ENCODE measurements at regions not wholly inside any gene's neighbourhood (a gene's known extent, or its start where the extent isn't known, plus 50 kb on each side); places are given as distances from the start of the nearest gene placed in this dataset.

GRCh38 chr4:129561886-129562671, 466.1 kb downstream of the C4orf33 start:
- no peak for DNase-seq

GRCh38 chr4:129565214-129565613, 469.3 kb downstream of the C4orf33 start:
- DNase-seq = no peak

- DNase-seq = no peak
Observed at GRCh38 chr4:129570326-129570725, 474.4 kb downstream of the C4orf33 start.

GRCh38 chr4:129578336-129578735, 482.4 kb downstream of the C4orf33 start:
- no peak for DNase-seq

GRCh38 chr4:129581305-129581704, 485.4 kb downstream of the C4orf33 start:
- no peak for DNase-seq

DNA sequence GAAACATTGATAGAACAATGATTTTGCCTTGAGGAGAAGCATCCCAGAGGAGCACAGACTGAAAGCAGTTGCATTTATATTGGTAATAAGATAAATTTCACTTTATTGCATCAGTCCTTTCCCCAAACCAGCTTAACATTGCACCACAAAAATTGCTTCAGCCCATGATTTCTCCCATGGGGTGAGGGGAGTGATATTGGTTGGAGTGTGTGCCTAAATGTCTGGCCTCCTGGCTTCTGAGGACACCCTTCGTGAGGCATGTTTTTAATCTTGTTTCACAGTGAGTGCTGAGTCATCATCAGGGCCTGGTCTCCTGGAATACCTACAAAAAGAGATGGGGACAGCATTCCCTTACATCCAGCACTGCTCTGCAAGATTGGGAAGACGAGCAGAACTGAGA, 487.9 kb downstream of the C4orf33 start:
- no peak for DNase-seq

DNA sequence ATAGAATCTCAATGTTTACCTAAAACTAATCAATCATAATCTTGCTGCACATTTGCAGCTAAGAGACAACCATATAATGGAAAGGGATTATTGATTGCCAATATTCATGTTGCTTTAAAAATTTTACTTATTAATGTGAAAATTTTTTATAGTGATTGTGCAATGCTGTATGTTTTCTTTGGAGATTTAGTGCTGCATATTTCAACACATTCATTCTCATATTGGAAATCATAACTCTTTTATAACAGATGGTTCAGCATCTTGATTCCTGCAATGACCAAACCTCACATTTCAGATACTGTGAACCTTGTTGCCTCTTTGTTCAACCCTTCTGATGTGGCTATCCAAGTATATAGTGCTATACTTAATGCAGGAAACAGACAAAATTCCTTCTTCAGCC, 502.6 kb downstream of the C4orf33 start:
- no peak for DNase-seq

DNA sequence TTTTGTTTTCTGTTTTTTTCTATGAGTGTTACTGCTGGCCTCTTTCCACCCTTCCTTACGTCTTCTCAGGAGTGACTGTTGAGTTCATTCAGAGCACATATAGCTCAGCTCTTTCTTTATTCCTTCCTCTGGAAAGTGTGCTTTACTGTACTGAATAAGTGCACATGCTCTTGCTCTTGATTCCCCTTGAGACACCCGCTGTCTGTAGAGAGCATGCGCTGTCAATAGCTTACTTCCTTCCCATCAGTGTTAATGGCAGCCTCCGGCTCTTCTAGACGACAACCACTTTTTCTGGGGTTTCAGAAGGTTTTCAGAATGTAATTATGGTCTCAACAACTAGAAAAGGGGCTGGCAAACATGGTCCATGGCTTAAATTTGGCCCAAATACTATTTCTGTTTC, 504.9 kb downstream of the C4orf33 start:
- no peak for DNase-seq

GRCh38 chr4:129602447-129602846, 506.5 kb downstream of the C4orf33 start:
- DNase-seq = no peak

- no peak for DNase-seq
Observed at GRCh38 chr4:129603241-129603931, 507.4 kb downstream of the C4orf33 start.

DNA sequence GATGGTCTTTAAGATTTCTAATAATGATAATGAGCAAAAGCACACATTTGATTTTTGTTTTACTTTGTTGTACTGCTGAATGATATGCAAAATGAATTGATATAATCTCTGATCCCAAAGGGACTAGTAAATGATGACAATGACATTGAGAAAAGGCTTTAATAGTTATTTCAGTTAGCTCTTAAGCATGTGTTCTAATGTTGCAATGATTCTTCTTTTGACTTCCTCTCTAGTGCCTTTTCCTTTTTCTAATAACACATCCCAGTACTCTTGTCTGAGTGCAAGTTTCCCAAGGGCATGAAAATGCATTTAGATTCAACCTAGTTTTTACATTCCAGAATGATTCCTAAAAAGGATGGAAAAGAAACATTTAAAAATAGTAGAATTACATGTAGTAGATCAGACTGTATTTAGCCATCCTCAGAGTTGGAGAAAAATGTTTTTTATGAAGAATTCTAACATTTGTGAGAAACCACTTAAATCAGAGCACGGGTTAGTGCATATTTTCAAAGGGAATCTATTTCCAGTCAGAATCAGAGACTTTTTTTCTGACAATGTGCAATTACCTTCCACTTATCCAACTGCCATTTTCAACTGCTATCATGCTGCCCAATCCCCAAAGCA, 508.8 kb downstream of the C4orf33 start:
- DNase-seq = no peak

DNA sequence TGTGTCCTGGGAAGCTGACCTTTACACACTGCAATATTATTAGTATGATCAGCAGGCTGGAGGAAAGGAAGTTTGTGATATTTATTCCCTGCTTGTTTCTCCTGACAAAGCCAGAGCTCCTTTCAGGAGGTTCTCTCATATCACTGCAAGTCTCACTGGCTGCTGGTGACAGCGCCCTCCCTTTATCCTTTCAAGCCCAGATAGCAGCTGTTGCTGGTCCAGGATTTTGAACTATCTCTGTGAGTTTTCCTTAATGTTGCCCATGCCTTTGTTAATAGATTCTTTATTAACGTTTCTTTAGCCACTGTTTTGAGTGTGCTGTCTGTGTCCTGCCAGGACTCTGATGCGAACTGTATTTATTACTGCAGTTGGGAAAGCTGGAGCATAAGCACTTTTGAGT, 518.7 kb downstream of the C4orf33 start:
- no peak for DNase-seq

GRCh38 chr4:129622566-129622965, 526.6 kb downstream of the C4orf33 start:
- DNase-seq = no peak

DNA sequence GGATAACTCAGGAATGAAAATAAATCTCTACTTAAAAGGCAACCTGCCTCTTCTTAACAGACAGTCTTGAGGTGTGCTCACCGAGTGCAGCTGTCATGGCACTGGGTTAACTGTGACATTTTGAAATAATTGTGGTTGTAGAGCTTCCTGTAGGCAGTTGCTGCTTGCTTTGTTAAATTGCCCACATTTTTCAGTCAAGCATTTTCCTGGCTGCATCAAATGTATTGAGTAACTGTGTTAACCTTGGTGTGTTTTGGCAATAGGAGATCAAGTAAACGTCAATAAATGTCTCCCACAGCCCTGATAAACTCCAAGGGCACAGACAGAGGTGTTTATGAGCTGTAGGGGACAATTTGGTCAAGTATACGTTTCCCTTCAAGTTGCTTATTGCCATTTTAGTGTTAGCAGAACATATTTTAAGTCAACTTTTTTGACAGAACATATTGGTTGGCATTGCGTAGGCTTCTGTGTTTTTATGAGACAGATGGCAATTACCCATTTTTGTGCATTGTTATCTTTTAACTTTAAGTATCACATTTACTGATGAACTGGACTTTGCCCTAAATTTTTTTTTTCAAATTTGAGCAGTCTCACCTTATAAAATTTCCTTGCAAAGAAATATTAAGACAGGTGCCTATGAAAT, 527.4 kb downstream of the C4orf33 start:
- DNase-seq = no peak

- no peak for DNase-seq
Observed at GRCh38 chr4:129641179-129641578, 545.2 kb downstream of the C4orf33 start.

DNA sequence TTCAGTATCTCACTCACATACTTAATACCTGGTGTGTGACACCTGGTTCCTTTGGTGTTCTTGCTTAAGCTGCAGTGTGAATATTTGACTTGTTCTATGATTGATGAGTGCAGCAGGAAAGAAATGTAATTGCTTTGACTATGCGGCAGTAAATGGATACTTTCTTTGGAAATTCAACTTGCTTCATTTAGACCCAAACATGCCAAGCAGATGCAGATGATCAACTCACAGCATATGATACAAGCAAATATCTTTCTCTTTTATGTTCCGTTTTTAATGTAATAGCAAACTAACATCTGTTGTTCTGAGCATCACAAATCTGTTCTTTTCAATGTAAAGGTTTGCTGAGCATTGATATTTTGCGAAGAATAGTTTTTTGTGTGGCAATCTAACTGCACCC, 549.5 kb downstream of the C4orf33 start:
- peak; percentile 49 for DNase-seq

DNA sequence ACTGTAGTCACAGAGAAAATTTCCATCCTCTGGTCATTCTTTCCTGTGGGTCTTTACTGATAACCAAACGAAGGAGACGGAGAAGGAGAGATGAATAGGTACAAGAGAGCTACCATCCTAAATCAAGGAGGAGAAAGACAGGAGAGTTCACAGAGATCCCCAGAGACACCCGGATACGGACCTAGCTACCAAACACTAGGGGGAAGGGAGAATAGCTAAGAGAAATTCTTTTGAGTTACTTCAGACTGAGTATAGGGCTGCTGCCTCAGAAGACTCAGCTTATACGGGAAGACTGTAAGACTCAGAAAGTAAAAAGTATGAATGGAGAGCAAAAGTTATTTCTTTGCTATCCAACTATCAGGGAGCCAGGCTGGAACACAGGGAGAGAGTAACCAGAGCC, 572.1 kb downstream of the C4orf33 start:
- DNase-seq = no peak

DNA sequence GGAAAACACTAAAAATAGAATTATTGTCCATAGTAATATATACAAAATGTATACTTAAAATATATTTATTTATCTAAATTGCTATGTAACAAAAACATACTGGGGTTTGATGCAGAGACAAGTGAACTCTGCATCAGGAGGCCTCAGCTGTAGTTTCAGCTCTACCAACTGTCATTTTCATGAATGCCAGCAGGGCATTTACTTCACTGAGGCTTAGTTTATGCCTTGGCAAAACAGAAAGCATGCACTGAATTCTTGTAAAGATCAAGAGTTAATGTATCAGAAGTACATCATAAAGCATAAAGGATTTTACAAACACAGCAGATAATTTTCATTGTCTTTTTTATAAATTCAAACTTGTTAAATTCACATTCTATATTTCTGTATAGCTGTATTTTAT, 577.0 kb downstream of the C4orf33 start:
- DNase-seq = no peak

DNA sequence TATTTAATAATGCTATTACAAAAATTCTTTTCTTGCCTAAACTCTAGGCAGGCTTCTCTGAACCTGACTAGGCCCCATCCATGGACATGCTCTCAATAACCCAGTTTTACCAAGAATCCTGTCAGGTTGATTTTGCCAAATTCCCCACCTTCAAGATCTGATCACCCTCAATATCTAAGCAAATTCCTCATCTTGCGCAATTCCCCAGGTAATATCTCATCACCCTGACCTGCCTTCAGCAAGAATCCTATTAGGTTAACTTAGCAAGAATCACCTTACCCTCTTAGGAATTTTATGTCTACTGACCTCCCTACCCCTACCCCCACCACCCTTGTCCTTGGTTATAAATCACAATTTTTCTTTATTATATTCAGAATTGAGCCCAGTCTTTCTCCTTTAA, 579.1 kb downstream of the C4orf33 start:
- DNase-seq = no peak

DNA sequence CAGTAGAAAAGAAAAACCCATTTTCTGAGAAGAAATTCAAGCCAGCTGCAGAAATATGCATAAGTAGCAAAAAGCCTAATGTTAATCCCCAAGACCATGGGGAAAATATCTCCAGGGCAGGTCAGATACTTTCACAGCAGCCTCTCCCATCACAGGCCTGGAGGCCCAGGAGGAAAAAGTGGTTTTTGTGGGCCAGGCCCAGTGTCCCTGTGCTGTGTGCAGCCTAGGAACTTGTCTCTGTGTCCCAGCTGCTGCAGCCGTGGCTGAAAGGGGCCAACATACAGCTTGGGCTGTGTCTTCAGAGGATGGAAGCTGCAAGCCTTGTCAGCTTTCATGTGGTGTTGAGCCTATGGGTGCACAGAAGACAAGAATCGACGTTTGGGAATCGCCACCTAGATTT, 581.0 kb downstream of the C4orf33 start:
- DNase-seq = no peak

- DNase-seq = no peak
Observed at GRCh38 chr4:129682586-129682985, 586.6 kb downstream of the C4orf33 start.

DNA sequence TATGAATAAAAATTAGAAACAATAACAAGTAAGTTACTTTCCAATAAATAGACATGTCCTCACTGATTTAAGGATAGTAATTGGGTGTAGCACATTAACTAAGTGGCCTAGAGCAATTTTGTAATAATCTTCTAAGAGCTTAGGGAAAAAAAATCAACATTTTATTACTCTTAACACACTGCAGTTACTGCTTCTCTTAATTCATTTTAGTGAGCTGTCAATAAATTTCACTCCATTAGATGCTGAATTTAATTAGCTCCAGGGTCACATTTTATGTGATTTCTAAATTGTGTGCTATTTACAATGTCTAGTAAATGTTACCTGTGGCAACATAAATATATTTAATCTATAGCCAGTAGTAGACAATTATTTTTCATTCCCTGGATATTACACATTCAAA, 612.0 kb downstream of the C4orf33 start:
- DNase-seq = no peak

DNA sequence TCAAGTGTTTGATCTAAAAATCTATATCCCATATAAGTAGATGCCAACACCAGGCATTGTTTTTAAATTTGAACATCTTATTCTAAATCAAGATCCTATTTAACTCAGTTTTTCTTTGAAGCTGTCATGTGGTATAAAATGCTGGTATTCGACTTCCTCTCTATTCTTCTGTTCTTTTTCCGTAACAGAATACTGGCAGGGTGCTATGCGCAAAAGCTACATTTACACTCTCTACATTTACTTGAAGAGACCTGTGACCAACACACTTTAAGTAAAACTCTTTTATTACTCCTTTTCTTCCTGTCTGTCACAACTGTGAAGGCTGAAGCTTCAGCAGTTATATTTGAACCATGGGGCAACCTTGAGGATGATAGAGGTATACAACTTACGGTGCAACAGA, 612.8 kb downstream of the C4orf33 start:
- no peak for DNase-seq

DNA sequence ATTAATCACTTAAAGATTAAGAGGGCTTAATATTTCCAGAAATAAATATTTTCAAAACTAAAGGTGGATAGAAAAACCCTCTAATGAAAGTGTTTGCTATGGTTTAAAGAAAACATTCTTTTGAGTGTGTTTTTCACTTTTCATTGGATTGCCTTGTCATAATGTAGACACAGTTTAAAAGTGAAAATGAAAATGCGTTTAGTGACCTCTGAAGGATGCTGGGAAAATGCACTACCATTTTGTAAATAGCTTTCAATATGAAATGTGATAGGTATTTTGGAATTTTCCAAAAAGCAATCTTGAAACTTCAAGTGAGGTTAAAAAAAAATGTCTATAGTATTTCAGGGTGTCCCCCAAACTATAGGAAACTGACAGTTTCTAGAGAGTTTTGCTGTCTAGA, 642.2 kb downstream of the C4orf33 start:
- DNase-seq = no peak

All from NCI-H1417 treated with DMSO at 0.1 percent for 48 hours (cell line).